IPS DF 19.7 (cell line): ENCODE measurements at regions not wholly inside any gene's neighbourhood (a gene's known extent, or its start where the extent isn't known, plus 50 kb on each side); places are given as distances from the start of the nearest gene placed in this dataset.
"Not testable (repeated sequence)": the region's sequence is repeated elsewhere in the genome, so short reads cannot be mapped to it uniquely, and the experiment has no call there.

ENCODE experiments used
- DNase-seq: peaks from one replicate; pipeline ENCODE4 v3.0.0-alpha.2; 2013; ENCODE audit warnings: low read depth, low spot score

DNA sequence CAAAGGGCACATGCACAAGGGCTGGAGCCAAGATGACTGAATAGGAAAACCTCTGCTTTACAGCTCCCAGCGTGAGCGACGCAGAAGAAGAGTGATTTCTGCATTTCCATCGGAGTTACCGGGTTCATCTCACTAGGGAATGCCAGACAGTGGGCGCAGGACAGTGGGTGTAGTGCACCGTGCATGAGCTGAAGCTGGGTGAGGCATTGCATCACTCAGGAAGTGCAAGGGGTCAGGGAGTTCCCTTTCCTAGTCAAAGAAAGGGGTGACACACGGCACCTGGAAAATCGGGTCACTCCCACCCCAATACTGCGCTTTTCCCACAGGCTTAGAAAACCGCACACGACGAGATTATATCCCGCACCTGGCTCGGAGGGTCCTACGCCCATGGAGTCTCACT is 64.5 kb upstream of the HTR1E start:
- DNase-seq: not testable (repeated sequence)

GRCh38 chr6:86871681-86872080 is 65.6 kb upstream of the HTR1E start:
- DNase-seq: no peak

DNA sequence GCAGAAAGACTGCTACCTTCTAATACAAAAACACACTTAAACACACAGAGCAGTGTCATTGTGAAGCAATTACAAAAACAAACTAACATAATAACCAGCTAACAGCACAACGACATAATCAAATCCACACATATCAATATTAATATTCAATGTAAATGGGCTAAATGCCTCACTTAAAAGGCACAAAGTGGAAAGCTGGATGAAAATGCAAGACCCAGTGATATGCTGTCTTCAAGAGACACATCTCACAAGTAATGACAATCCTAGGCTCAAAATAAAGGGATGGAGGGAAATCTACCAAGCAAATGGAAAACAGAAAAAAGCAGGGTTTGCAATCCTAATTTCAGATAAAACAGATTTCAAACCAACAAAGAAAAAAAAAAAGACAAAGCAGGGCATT is 67.8 kb upstream of the HTR1E start:
- DNase-seq: no peak

DNA sequence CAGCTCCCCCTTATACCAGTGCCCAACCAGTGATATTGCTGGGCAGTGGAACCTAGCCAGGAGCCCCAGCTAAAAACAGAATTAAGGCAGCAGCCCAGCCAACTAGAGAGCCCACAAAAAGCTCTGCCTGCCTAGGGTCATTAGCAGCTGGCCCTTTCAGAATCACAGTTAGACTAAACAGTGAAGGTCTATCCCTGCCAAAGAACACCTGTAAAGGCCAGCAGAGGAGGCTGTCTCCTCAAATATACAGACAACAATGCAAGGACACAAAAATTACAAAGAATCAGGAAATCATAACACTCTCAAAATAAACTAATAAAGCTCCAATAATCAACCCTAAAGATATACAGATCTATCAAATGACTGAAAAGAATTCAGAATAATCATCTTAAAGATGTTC is 77.8 kb upstream of the HTR1E start:
- DNase-seq: no peak

GRCh38 chr6:86858970-86859369 is 78.4 kb upstream of the HTR1E start:
- DNase-seq: no peak

- no peak for DNase-seq
Measured at GRCh38 chr6:86857783-86858182, 79.5 kb upstream of the HTR1E start.

- DNase-seq: no peak
Measured at GRCh38 chr6:86856937-86857563, 80.3 kb upstream of the HTR1E start.

DNA sequence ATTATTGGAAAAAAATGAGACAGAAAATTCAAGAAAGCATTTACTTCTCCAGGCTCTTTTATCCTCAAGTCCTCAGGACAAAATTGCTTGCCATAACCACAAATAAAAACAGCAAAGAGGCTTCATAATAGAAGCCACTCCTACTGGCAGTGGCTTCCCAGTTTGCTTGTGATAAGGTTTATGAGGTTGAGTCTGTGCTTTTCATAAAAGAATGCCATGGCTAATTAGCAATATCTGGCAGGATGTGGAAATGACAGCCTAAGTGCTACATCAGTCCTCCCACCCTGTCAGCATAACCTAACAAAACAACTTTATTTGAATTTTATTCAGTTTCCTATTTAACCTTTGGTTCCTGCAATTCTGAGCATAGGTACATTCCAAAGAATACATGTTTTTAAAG is 80.9 kb upstream of the HTR1E start:
- DNase-seq: no peak

GRCh38 chr6:86848986-86849385 is 88.3 kb upstream of the HTR1E start:
- no peak for DNase-seq

DNA sequence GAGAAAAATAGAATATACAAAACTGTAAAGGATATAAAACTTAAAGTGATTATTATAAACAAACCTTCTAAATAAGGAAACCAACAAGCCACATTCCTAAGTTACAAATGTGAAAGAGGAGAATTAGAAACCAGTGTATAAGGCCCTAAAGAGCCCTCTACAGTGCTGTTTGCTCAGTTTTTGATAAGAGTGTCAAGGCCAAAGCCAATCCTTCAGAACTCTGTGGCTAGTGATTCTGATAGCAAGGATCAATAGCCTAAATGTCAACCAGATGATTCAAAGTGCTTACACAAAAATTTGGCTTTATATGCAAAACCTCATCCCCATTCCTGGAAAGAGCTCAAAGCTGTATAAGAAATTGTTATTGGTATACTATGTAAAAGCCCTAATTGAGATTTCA is 104.6 kb upstream of the HTR1E start:
- DNase-seq: no peak

- DNase-seq: no peak
Measured at GRCh38 chr6:86825436-86825835, 111.9 kb upstream of the HTR1E start.

DNA sequence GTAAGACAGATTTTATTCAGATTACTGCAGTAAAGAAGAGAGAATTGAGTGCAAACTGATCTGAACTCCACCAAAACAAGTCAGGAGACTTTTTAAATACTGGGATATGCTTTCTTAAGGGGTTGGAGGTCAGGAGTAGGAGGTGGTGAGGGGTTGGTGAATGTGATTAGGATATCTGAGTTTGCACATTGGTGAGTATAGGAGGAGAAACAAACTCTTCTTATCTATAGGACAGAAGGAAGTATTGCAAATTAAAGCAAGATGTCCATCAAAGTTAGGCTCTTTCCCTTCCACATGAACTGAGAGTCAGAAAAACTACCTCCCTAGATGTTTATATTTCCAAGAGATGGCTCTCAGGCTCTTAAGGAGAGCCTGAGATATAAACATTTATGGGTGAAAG is 114.6 kb upstream of the HTR1E start:
- no peak for DNase-seq

GRCh38 chr6:86820750-86821149 is 116.6 kb upstream of the HTR1E start:
- no peak for DNase-seq

- DNase-seq: no peak
Measured at GRCh38 chr6:86793649-86794048, 143.7 kb upstream of the HTR1E start.

DNA sequence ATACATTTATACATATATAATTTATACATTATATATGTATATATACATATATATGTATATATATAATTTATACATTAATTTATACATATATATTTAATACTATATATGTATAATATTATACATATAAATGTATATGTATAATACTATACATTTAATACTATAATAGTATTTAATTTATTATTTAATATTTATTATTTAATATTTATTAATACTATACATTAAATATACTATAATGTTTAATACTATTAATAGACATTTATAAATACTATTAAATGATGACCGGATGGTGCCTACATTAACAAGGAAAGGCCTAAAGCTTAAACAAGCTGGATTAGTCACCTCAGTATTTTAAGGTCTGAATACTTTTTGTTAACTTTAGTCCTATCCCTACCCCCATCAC is 145.9 kb upstream of the HTR1E start:
- no peak for DNase-seq

- no peak for DNase-seq
Measured at GRCh38 chr6:86789779-86790411, 147.4 kb upstream of the HTR1E start.

DNA sequence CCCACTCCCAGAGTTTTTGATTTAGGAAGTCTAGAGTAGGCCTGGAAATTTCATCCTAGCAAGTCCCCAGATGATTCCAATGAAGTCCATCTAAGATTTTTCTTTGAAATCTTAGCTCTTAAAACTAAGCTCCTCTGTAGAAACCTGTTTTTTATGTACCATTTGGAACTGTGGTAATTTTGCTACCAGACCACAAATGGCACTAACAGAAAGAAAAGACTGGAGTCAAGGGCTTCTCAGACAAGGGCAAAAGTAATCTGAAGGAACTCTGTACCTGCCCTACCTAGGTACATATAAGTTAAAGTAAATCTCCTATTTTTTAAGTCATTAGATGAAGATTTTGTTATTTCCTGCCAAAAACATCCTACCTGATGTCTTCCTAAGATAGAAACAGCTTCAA is 155.0 kb upstream of the HTR1E start:
- DNase-seq: no peak

- no peak for DNase-seq
Measured at GRCh38 chr6:86780923-86781322, 156.4 kb upstream of the HTR1E start.

DNA sequence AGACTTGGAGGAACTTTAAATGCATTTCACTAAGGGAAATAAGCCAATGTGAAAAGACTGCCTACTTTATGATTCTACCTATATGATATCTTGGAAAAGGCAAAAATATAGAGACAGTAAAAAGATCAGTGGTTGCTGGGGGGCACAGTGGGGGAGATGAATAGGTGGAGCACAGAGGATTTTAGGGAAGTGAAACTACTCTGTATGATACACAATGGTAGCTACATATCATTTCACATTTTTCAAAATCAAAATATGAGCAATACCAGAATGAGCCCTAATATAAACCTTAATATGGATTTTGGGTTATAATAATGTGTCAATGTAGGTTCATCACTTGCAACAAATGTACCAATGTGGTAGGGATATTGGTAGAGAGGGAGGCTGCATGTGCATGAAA is 161.4 kb upstream of the HTR1E start:
- no peak for DNase-seq

- no peak for DNase-seq
Measured at GRCh38 chr6:86765211-86765610, 172.1 kb upstream of the HTR1E start.

- not testable (repeated sequence) for DNase-seq
Measured at GRCh38 chr6:86759953-86760352, 177.4 kb upstream of the HTR1E start.

GRCh38 chr6:86756640-86757229 is 180.6 kb upstream of the HTR1E start:
- no peak for DNase-seq

DNA sequence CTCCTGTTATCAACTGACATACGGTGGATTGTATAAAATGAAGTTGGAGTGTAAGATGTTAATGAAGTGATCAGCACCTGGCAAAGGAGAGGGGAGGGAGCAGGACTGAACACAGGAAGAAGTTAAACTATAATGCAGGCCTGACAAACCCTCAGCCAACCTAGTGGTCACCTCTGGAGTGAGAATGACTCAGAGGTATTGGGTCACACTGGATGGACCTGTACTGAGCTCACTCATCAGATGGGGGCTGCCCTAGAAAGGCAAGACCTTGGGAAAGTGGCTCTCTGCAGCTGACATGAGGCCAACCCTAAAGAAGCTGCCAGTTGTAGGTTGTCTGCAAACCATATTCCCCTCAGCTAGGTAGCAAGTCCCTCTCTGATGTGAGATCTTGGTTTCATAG is 193.3 kb upstream of the HTR1E start:
- DNase-seq: no peak
